SK-N-SH (cell line): ENCODE measurements at regions not wholly inside any gene's neighbourhood (a gene's known extent, or its start where the extent isn't known, plus 50 kb on each side); places are given as distances from the start of the nearest gene placed in this dataset.

ENCODE experiments used
- CTCF ChIA-PET: fragments of 300-600, 350-600 bp; formaldehyde crosslinking; extraction: SDS; loops from one replicate; lab custom pipeline; 2021; lab: Yijun Ruan, JAX
- POLR2A ChIA-PET: fragments of 350-600 bp; sonication (Branson Sonifier 250); formaldehyde crosslinking; extraction: SDS; loops from one replicate; lab custom pipeline; 2020; ENCODE audit warnings: antibody characterized with exemption, inconsistent platforms; lab: Yijun Ruan, JAX
- DNase-seq: peaks from one replicate; pipeline ENCODE4 v3.0.0; 2012
- H2AFZ ChIP-seq: fragments of 200-600 bp; sonication (generic); 2 replicates; pipeline ENCODE4 v1.8.1; 2016; ENCODE audit warnings: antibody characterized with exemption, mild to moderate bottlenecking, low read depth
- H3F3A ChIP-seq: fragments of 200-600 bp; sonication (generic); replicated peaks from 2 replicates; pipeline ENCODE3; 2016; ENCODE audit warnings: antibody characterized with exemption, mild to moderate bottlenecking; ENCODE audit not compliant: insufficient read depth
- H3K27ac ChIP-seq, 2 experiments: fragments of 200-500 bp in 1 of 2; fragments of 200-600 bp in 1 of 2; sonication (Bioruptor generic) in 1 of 2; sonication (generic), shearing (Covaris generic) in 1 of 2; 2 replicates each; pipeline versions ENCODE4 v1.5.1 to v1.6.1; 2014 to 2016; ENCODE audit warnings: low read depth in 2 of 2, inconsistent platforms in 1 of 2, low read length in 1 of 2, mild to moderate bottlenecking in 1 of 2, mixed read lengths in 1 of 2
- H3K27me3 ChIP-seq: fragments of 200-600 bp; sonication (generic), shearing (Covaris generic); 2 replicates; pipeline ENCODE4 v1.6.1; 2016; ENCODE audit warnings: mixed run types; ENCODE audit not compliant: insufficient read depth
- H3K36me3 ChIP-seq, 2 experiments: fragments of 200-500 bp in 1 of 2; fragments of 200-600 bp in 1 of 2; sonication (Bioruptor generic) in 1 of 2; sonication (generic) in 1 of 2; replicated peaks in 1 of 2; 2 replicates each; pipeline versions ENCODE3 to v1.5.1; 2014 to 2016; ENCODE audit warnings: low read length in 1 of 2, mild to moderate bottlenecking in 1 of 2; ENCODE audit not compliant: insufficient read depth in 2 of 2, control insufficient read depth in 1 of 2
- H3K4me1 ChIP-seq, 2 experiments: fragments of 200-500 bp in 1 of 2; fragments of 200-600 bp in 1 of 2; sonication (Bioruptor generic) in 1 of 2; sonication (generic), shearing (Covaris generic) in 1 of 2; 2 replicates each; pipeline versions ENCODE4 v1.5.1 to v1.6.1; 2014 to 2016; ENCODE audit warnings: low read depth in 1 of 2, low read length in 1 of 2, mixed run types in 1 of 2; ENCODE audit not compliant: insufficient read depth in 2 of 2, control insufficient read depth in 1 of 2
- H3K4me2 ChIP-seq: fragments of 200-600 bp; sonication (generic), shearing (Covaris generic); 2 replicates; pipeline ENCODE4 v1.6.1; 2017; ENCODE audit warnings: mixed run types
- H3K4me3 ChIP-seq, 2 experiments: fragments of 200-500 bp in 1 of 2; fragments of 200-600 bp in 1 of 2; sonication (Bioruptor generic) in 1 of 2; sonication (generic), shearing (Covaris generic) in 1 of 2; 2 replicates each; pipeline versions ENCODE4 v1.5.1 to v1.8.1; 2014 to 2016; ENCODE audit warnings: low read depth in 2 of 2, inconsistent platforms in 1 of 2, low read length in 1 of 2, mild to moderate bottlenecking in 1 of 2, mixed read lengths in 1 of 2, moderate library complexity in 1 of 2
- H3K79me2 ChIP-seq: fragments of 200-600 bp; sonication (generic); 2 replicates; pipeline ENCODE4 v1.8.1; 2017; ENCODE audit warnings: mild to moderate bottlenecking; ENCODE audit not compliant: insufficient read depth
- H3K9ac ChIP-seq: fragments of 200-600 bp; sonication (generic); 2 replicates; pipeline ENCODE4 v1.6.1; 2017; ENCODE audit warnings: mixed run types
- H3K9me2 ChIP-seq: fragments of 200-600 bp; sonication (generic); 2 replicates; pipeline ENCODE4 v1.6.1; 2017; ENCODE audit warnings: mixed run types
- H3K9me3 ChIP-seq: fragments of 200-600 bp; sonication (generic); 2 replicates; pipeline ENCODE4 v1.6.1; 2017; ENCODE audit warnings: mixed run types, mild to moderate bottlenecking, moderate library complexity
- H4K20me1 ChIP-seq: fragments of 200-600 bp; sonication (generic); 2 replicates; pipeline ENCODE4 v1.6.1; 2017; ENCODE audit warnings: mild to moderate bottlenecking, mixed run types; ENCODE audit not compliant: insufficient read depth
- EP300 ChIP-seq, 2 experiments: IDR thresholded peaks; 2 replicates each; pipeline versions ENCODE4 v1.4.0 to v1.6.1; 2012; ENCODE audit warnings: borderline replicate concordance in 1 of 2, low read depth in 1 of 2, low read length in 1 of 2
- FOSL2 ChIP-seq: IDR thresholded peaks from 2 replicates; pipeline ENCODE4 v1.4.0; 2012; ENCODE audit warnings: low read depth, mild to moderate bottlenecking, moderate library complexity, borderline replicate concordance
- FOXM1 ChIP-seq: IDR thresholded peaks from 2 replicates; pipeline ENCODE4 v1.4.0; 2012; ENCODE audit warnings: low read depth, mild to moderate bottlenecking
- GATA2 ChIP-seq: sonication (generic); formaldehyde crosslinking; IDR thresholded peaks from 2 replicates; pipeline ENCODE4 v1.5.0; 2020; ENCODE audit warnings: mild to moderate bottlenecking, missing genetic modification reagents
- IRF3 ChIP-seq: fragments of 150-350 bp; IDR thresholded peaks from 2 replicates; pipeline ENCODE4 v1.6.1; 2016; ENCODE audit warnings: mild to moderate bottlenecking, low read depth, low read length
- MXI1 ChIP-seq: IDR thresholded peaks from 2 replicates; pipeline ENCODE4 v1.6.1; 2012; ENCODE audit warnings: mild to moderate bottlenecking, low read depth, low read length, improper control_type of control experiment
- NRF1 ChIP-seq: IDR thresholded peaks from 2 replicates; pipeline ENCODE4 v1.6.1; 2012; ENCODE audit warnings: low read depth, mild to moderate bottlenecking, low read length
- POLR2AphosphoS5 ChIP-seq: IDR thresholded peaks from 2 replicates; pipeline ENCODE4 v1.6.1; 2012; ENCODE audit warnings: low read depth, low read length
- REST ChIP-seq: IDR thresholded peaks from 2 replicates; pipeline ENCODE4 v1.6.1; 2012; ENCODE audit warnings: mild to moderate bottlenecking, low read depth, low read length, moderate library complexity
- RXRA ChIP-seq: IDR thresholded peaks from 2 replicates; pipeline ENCODE4 v1.4.0; 2012; ENCODE audit warnings: low read depth, mild to moderate bottlenecking, borderline replicate concordance
- SMC3 ChIP-seq: IDR thresholded peaks from 2 replicates; pipeline ENCODE4 v1.6.1; 2012; ENCODE audit warnings: low read depth, low read length, improper control_type of control experiment
- USF2 ChIP-seq: fragments of 150-350 bp; IDR thresholded peaks from 2 replicates; pipeline ENCODE4 v1.6.1; 2017; ENCODE audit warnings: antibody characterized with exemption, low read length, low read depth, borderline replicate concordance
- YY1 ChIP-seq: IDR thresholded peaks from 2 replicates; pipeline ENCODE4 v1.4.0; 2012; ENCODE audit warnings: low read depth, mild to moderate bottlenecking
- ZBTB33 ChIP-seq: IDR thresholded peaks from 2 replicates; pipeline ENCODE4 v1.4.0; 2012; ENCODE audit warnings: low read depth, borderline replicate concordance
- WGBS: methylation state at CpG from one replicate; pipeline ENCODE4 v1.1.6; 2017; ENCODE audit warnings: low lambda C conversion rate; 5-methylcytosine and 5-hydroxymethylcytosine counted together

GRCh38 chr3:144257381-144257780 is 285.8 kb downstream of the DIPK2A start (continued):
- TF ChIP-seq MXI1 (no peak), EP300 (IDR thresholded peaks at IDR 0.05; ENCODE audit: borderline replicate concordance in 1 of 2, low read depth in 1 of 2, low read length in 1 of 2) (no peak), GATA2 (CRISPR knock-in tag) (no peak)

- DNase-seq = no peak
- no peak for TF ChIP-seq YY1
- TF ChIP-seq FOSL2 = no peak
- no peak for TF ChIP-seq POLR2AphosphoS5
- TF ChIP-seq, all 33 proteins: peak for 0
Observed at GRCh38 chr3:144259267-144259666, 287.6 kb downstream of the DIPK2A start.

GRCh38 chr3:144263706-144264105 is 292.1 kb downstream of the DIPK2A start:
- no peak for TF ChIP-seq IRF3
- no peak for TF ChIP-seq USF2
- no peak for TF ChIP-seq RXRA
- TF ChIP-seq GATA2 (CRISPR knock-in tag) = no peak
- TF ChIP-seq SMC3 = no peak
- TF ChIP-seq NRF1 = no peak
- TF ChIP-seq ZBTB33 = no peak
- TF ChIP-seq FOXM1 = no peak
- TF ChIP-seq REST = no peak
- Histone ChIP-seq H3K9me2 (no peaks in the 10 kb centered on the region), H3K27ac (no peak overlapping the region), H2AFZ (no peak overlapping the region), H3K9ac (no peak overlapping the region), H3K4me3 (no peak overlapping the region), H3K4me2 (no peak overlapping the region), H3K27me3 (no peaks in the 10 kb centered on the region), H3K9me3 (no peaks in the 10 kb centered on the region), H4K20me1 (no peaks in the 10 kb centered on the region), H3K79me2 (no peaks in the 10 kb centered on the region), H3K36me3 (no peaks in the 10 kb centered on the region), H3F3A (no peaks in the 10 kb centered on the region), H3K4me1 (no peaks in the 10 kb centered on the region)
- POLR2A ChIA-PET = no interaction called here
- no peak for DNase-seq
- CTCF ChIA-PET = no interaction called here

More at GRCh38 chr3:144259267-144259666, 287.6 kb downstream of the DIPK2A start:
- Histone ChIP-seq H3K27ac (no peak overlapping the region), H3K27me3 (no peaks in the 10 kb centered on the region), H4K20me1 (no peaks in the 10 kb centered on the region), H3F3A (no peaks in the 10 kb centered on the region), H3K4me1 (no peaks in the 10 kb centered on the region; a peak in 1 of 4 replicates), H3K79me2 (no peaks in the 10 kb centered on the region), H2AFZ (no peak overlapping the region), H3K4me2 (no peak overlapping the region), H3K4me3 (no peak overlapping the region), H3K9ac (no peak overlapping the region), H3K36me3 (no peaks in the 10 kb centered on the region), H3K9me2 (no peaks in the 10 kb centered on the region), H3K9me3 (no peaks in the 10 kb centered on the region)
- 2% methylated on average over 2 of the region's 2 CpGs for WGBS
- ChIA-PET POLR2A (no interaction called here), CTCF (no interaction called here)
